ENCODE measurements at regions not wholly inside any gene's neighbourhood (a gene's known extent, or its start where the extent isn't known, plus 50 kb on each side); places are given as distances from the start of the nearest gene placed in this dataset.
A peak's percentile ranks its signal among the peaks of the same experiment; 100 is the strongest.

DNA sequence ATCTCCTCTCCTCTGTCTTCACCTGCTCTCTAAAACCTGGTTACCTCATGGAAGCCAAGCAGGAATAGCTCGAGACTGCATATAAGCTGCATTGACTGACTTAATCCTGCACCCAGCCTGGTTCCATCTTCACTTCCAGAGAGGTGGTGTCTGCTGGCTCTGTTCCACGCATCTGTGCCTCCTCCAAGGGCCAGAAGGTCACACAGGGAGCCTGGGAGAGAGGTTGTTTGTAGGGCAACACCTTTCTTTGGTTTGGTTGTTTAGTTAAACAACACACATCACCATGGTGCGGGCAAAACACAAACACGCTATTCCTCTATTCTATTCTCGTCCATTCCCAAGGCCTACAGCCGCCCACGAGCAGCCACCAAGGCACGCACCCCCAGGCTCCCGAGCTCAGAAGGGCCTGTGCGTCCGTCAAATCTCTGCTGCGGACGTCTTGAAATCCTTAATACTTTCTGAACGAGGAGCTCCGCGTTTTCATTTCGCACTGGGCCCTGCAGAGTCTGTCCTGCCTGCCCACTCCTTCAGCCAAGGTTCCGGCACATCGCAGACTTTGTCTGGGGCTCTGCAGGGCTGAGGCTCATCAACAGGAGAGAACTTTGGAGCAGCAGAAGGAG lies 116.2 kb downstream of the RIPK4 start:
- Histone ChIP-seq H3K9me3 (no peaks in the 10 kb centered on the region), H3K4me3 (no peak overlapping the region), H3K36me3 (ENCODE audit: low read depth) (no peaks in the 10 kb centered on the region), H3K4me1 (ENCODE audit: low read depth) (peaks cover 3% of the 10 kb centered on the region)
- TF ChIP-seq, protein P1, sequence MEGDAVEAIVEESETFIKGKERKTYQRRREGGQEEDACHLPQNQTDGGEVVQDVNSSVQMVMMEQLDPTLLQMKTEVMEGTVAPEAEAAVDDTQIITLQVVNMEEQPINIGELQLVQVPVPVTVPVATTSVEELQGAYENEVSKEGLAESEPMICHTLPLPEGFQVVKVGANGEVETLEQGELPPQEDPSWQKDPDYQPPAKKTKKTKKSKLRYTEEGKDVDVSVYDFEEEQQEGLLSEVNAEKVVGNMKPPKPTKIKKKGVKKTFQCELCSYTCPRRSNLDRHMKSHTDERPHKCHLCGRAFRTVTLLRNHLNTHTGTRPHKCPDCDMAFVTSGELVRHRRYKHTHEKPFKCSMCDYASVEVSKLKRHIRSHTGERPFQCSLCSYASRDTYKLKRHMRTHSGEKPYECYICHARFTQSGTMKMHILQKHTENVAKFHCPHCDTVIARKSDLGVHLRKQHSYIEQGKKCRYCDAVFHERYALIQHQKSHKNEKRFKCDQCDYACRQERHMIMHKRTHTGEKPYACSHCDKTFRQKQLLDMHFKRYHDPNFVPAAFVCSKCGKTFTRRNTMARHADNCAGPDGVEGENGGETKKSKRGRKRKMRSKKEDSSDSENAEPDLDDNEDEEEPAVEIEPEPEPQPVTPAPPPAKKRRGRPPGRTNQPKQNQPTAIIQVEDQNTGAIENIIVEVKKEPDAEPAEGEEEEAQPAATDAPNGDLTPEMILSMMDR (IDR thresholded peaks at IDR 0.05) = no peak
- DNase-seq = no peak
- ATAC-seq = no peak
- intact Hi-C loops (cut with DNase I, micrococcal nuclease) = no loop called here

DNA sequence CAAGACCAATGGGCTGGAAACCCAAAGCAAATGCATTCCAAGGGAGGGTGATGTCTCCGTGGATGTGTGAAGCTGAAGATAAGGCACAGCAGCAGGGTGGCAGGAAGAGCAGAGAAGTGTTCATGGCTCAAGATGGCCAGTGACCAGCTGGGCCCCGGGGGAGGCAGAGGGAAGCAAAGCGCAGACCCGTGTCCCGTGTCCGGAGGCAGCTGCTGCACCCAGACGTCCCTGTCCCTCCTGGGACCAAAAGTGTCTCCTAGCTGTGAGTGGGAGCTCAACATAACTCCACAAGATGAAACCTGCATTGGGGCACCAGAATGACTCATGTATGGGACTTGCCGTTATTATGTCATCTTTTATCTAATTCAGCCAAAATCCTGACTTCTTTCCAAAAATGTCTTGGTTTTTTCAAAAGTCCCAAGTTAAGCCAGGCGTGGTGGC lies 118.2 kb downstream of the RIPK4 start:
- H3K4me3 ChIP-seq = no peak overlapping the region
- no peaks in the 10 kb centered on the region for H3K36me3 ChIP-seq (ENCODE audit: low read depth)
- no peaks in the 10 kb centered on the region for H3K9me3 ChIP-seq
- ATAC-seq = no peak
- H3K4me1 ChIP-seq (ENCODE audit: low read depth) = peaks cover 3% of the 10 kb centered on the region
- intact Hi-C loops (cut with DNase I, micrococcal nuclease) = no loop called here
- TF ChIP-seq, protein P1 (IDR thresholded peaks at IDR 0.05) = no peak
- DNase-seq = no peak

DNA sequence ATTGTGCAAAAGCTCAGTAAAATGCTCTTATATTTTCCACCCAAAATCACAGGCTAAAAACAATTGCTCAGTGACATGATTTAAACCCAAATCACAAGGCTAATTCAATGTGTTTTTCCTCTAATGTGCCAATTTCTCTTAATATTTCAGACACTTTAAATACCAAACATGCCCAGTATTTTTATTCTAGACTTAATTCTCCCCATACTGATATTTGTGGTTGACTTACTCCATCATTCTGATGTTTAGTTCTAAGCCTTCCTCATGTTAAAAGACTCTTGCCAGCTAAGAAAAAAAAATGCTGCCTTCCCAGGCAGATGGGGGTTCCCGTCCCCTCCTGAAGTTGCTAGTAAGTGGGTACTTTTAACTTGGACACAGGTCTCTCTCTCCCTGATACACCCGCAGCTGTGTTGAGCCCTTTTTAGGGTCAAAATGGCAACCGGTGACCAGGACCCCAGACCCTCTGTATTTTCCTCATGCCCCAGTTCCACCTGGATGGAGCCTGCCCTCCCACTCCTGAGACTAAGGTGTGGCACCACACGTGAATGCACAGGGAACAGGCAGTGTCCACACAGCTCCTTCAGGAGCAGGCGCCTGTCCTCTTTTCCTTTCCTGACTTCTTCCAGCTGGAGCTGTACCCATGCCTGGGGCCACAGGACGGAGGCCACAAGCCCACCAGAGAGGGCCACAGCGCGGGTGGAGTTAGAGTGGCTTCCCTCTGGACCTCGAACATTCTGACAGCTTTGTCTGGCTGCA lies 118.9 kb downstream of the RIPK4 start:
- intact Hi-C loops (cut with DNase I, micrococcal nuclease) = no loop called here
- Histone ChIP-seq H3K4me1 (ENCODE audit: low read depth) (peaks cover 3% of the 10 kb centered on the region), H3K4me3 (no peak overlapping the region), H3K36me3 (ENCODE audit: low read depth) (no peaks in the 10 kb centered on the region), H3K9me3 (no peaks in the 10 kb centered on the region)
- DNase-seq = no peak
- ATAC-seq = no peak
- TF ChIP-seq, protein P1 (IDR thresholded peaks at IDR 0.05) = no peak

DNA sequence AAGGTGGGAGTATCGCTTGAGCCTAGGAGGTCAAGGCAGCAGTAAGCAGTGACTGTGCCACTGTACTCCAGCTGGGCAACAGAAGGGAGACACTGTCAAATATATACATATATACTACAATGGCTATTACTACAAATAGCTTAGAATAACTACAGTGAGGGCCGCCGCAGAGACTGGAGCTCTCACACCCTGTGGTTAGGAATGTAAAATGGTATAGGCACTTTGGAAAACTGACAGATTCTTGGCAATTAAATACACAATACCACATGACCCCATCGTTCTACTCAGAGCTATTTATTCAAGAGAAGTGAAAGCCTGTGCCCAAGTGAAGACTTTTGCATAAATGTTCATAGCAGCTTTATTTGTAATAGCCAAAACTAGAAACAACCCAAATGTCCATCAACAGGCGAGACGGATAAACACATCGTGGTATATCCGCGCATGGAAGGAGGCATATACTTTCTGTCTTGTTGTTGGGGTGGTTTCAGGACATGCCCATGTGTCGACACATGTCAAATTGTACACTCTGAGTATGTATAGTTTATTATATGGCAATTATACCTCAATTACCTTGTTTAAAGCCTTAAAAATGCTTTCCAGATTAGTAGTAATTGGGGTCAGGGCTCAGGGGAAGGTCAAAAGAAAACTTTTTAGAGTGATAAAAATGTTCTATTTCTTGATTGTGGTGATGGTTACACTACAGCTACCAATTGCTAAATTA lies 123.4 kb downstream of the RIPK4 start:
- no peaks in the 10 kb centered on the region for H3K36me3 ChIP-seq (ENCODE audit: low read depth)
- TF ChIP-seq, protein P1 (IDR thresholded peaks at IDR 0.05) = no peak
- DNase-seq (no peak), ATAC-seq (peak; percentile 62)
- no peaks in the 10 kb centered on the region for H3K4me1 ChIP-seq (ENCODE audit: low read depth)
- H3K4me3 ChIP-seq = no peak overlapping the region
- intact Hi-C loops (cut with DNase I, micrococcal nuclease) = no loop called here
- no peaks in the 10 kb centered on the region for H3K9me3 ChIP-seq

GRCh38 chr21:41641821-41642701 lies 124.8 kb downstream of the RIPK4 start:
- ATAC-seq = peak; percentile 41
- H3K9me3 ChIP-seq = no peaks in the 10 kb centered on the region
- intact Hi-C loops (cut with DNase I, micrococcal nuclease) = no loop called here
- TF ChIP-seq, protein P1 (IDR thresholded peaks at IDR 0.05) = no peak
- H3K4me3 ChIP-seq = no peak overlapping the region
- H3K4me1 ChIP-seq (ENCODE audit: low read depth) = no peaks in the 10 kb centered on the region
- no peak for DNase-seq
- no peaks in the 10 kb centered on the region for H3K36me3 ChIP-seq (ENCODE audit: low read depth)
